Natural killer cell (primary cell): ENCODE measurements at regions not wholly inside any gene's neighbourhood (a gene's known extent, or its start where the extent isn't known, plus 50 kb on each side); places are given as distances from the start of the nearest gene placed in this dataset.

Source experiments
- ATAC-seq, 3 donors: fragments of 150-1000 bp in 2 of 3; fragments of 200-7000 bp in 1 of 3; cut with Tn5 transposase; 1 replicate in 1 of 3; 2 replicates in 2 of 3; pipeline ENCODE4 v1.10.0; 2021; ENCODE audit warnings: mild to moderate bottlenecking in 2 of 3, moderate library complexity in 2 of 3
- DNase-seq, 2 donors: peaks; one replicate each; pipeline versions ENCODE4 v3.0.0 to v3.0.0-alpha.2; 2013 to 2021; ENCODE audit warnings: mixed read lengths in 1 of 2
- H3K27ac ChIP-seq: one replicate; pipeline ENCODE4 v1.5.1; 2013; ENCODE audit warnings: mild to moderate bottlenecking, low read length
- H3K27me3 ChIP-seq: one replicate; pipeline ENCODE4 v1.6.1; 2013; ENCODE audit warnings: low read length; ENCODE audit not compliant: control insufficient read depth, insufficient read depth
- H3K36me3 ChIP-seq: one replicate; pipeline ENCODE4 v1.6.1; 2013; ENCODE audit warnings: low read length; ENCODE audit not compliant: control insufficient read depth, insufficient read depth
- H3K4me1 ChIP-seq: one replicate; pipeline ENCODE4 v1.6.1; 2013; ENCODE audit warnings: low read length; ENCODE audit not compliant: control insufficient read depth, insufficient read depth
- H3K4me3 ChIP-seq: one replicate; pipeline ENCODE4 v1.5.1; 2013; ENCODE audit warnings: low read length
- H3K9me3 ChIP-seq: one replicate; pipeline ENCODE4 v1.6.1; 2013; ENCODE audit warnings: low read length; ENCODE audit not compliant: control insufficient read depth, insufficient read depth
- H3K27ac Mint-ChIP-seq, 2 donors: one replicate each; pipeline ENCODE4 v1.8.0; 2022; ENCODE audit warnings: mild to moderate bottlenecking in 2 of 2, mixed read lengths in 2 of 2, moderate library complexity in 1 of 2
- H3K27me3 Mint-ChIP-seq, 2 donors: one replicate each; pipeline ENCODE4 v1.8.0; 2022; ENCODE audit warnings: low read depth in 2 of 2, mixed read lengths in 2 of 2
- H3K36me3 Mint-ChIP-seq: one replicate; pipeline ENCODE4 v1.8.0; 2022; ENCODE audit warnings: mixed read lengths
- H3K4me1 Mint-ChIP-seq, 2 donors: one replicate each; pipeline ENCODE4 v1.8.0; 2022; ENCODE audit warnings: mixed read lengths in 2 of 2
- H3K4me3 Mint-ChIP-seq: one replicate; pipeline ENCODE4 v1.8.0; 2022; ENCODE audit warnings: mild to moderate bottlenecking, moderate library complexity, mixed read lengths
- H3K9me3 Mint-ChIP-seq, 2 donors: one replicate each; pipeline ENCODE4 v1.8.0; 2022; ENCODE audit warnings: mixed read lengths in 2 of 2
- WGBS: methylation state at CpG from one replicate; pipeline ENCODE4 v1.1.7; 2013; ENCODE audit warnings: missing lambda C conversion rate; ENCODE audit not compliant: insufficient coverage; 5-methylcytosine and 5-hydroxymethylcytosine counted together
- intact Hi-C: fragments of 100-400 bp; cut with micrococcal nuclease; formaldehyde crosslinking; loops from one replicate; pipeline ENCODE4 v1.14.2; 2022
- TF ChIP-seq, protein P1 (sequence below): fragments of 200-600 bp; IDR thresholded peaks from one replicate; pipeline ENCODE4 v1.8.0; 2022; ENCODE audit warnings: antibody characterized with exemption

DNA sequence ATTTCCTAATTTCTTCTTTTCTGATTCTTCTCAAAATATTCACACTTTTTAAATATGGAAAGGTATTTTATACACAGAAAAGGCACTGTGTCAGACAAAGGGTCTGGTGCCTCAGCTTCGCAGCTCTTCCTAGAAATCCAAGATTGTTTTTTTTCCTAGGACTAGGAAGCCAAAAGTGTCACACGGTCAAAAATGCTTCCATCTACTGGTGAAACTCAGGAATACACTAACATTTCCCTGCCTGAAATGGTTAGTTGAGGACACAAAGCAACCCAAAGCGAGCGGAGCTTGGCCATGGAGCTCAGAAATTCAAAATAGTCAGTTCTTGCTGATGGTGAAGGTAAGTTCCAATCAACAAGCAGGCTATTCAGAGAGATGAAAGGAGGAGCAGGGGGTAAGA is 426.5 kb upstream of the RASGRP1 start:
- Mint-ChIP-seq H3K27me3 (peaks cover 9 to 17% of the 10 kb centered on the region in 2 donors), H3K27ac (no peak overlapping the region), H3K4me3 (no peak overlapping the region), H3K4me1 (no peaks in the 10 kb centered on the region), H3K36me3 (no peaks in the 10 kb centered on the region), H3K9me3 (no peaks in the 10 kb centered on the region)
- no peaks in the 10 kb centered on the region for H3K9me3 ChIP-seq
- 75% methylated on average over 4 of the region's 4 CpGs for WGBS
- H3K27me3 ChIP-seq, result no peaks in the 10 kb centered on the region
- DNase-seq (peak in 1 of 2 donors; percentile 2), ATAC-seq (no peak)
- TF ChIP-seq, protein P1, sequence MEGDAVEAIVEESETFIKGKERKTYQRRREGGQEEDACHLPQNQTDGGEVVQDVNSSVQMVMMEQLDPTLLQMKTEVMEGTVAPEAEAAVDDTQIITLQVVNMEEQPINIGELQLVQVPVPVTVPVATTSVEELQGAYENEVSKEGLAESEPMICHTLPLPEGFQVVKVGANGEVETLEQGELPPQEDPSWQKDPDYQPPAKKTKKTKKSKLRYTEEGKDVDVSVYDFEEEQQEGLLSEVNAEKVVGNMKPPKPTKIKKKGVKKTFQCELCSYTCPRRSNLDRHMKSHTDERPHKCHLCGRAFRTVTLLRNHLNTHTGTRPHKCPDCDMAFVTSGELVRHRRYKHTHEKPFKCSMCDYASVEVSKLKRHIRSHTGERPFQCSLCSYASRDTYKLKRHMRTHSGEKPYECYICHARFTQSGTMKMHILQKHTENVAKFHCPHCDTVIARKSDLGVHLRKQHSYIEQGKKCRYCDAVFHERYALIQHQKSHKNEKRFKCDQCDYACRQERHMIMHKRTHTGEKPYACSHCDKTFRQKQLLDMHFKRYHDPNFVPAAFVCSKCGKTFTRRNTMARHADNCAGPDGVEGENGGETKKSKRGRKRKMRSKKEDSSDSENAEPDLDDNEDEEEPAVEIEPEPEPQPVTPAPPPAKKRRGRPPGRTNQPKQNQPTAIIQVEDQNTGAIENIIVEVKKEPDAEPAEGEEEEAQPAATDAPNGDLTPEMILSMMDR, result no peak
- H3K4me3 ChIP-seq, result no peak overlapping the region
- H3K27ac ChIP-seq, result no peak overlapping the region
- no peaks in the 10 kb centered on the region for H3K36me3 ChIP-seq
- intact Hi-C loops, result no loop called here
- no peaks in the 10 kb centered on the region for H3K4me1 ChIP-seq

DNA sequence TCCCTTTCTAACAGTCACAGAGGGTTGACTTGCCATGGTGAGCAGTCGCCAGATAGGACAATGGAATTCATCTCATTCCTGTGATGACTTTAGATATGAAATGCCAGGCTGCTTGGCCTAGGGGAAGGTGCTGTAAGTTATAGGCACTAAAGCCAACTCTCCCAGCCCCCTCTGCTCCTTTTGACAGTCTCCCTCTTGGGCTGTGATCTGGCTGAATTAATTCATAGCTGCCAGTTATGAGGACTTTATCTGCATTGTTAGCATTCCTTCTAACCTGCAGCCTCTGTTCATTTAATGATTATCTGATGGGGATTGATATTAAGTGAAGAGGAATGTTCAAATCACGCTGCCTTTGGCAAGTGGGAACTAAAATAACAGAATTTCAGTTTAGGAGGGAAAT is 427.1 kb upstream of the RASGRP1 start:
- H3K36me3 Mint-ChIP-seq, result no peaks in the 10 kb centered on the region
- H3K4me1 Mint-ChIP-seq, result no peaks in the 10 kb centered on the region
- H3K27me3 Mint-ChIP-seq, result peaks cover 10 to 19% of the 10 kb centered on the region in 2 donors
- Histone ChIP-seq H3K4me1 (no peaks in the 10 kb centered on the region), H3K9me3 (no peaks in the 10 kb centered on the region), H3K36me3 (no peaks in the 10 kb centered on the region), H3K27me3 (no peaks in the 10 kb centered on the region), H3K27ac (no peak overlapping the region), H3K4me3 (no peak overlapping the region)
- TF ChIP-seq, protein P1, result no peak
- H3K27ac Mint-ChIP-seq, result no peak overlapping the region
- intact Hi-C loops, result no loop called here
- DNase-seq (no peak), ATAC-seq (no peak)
- peaks cover 0 to 1% of the 10 kb centered on the region in 2 donors for H3K9me3 Mint-ChIP-seq
- WGBS, result 94% methylated on average over 2 of the region's 2 CpGs
- H3K4me3 Mint-ChIP-seq, result no peak overlapping the region

DNA sequence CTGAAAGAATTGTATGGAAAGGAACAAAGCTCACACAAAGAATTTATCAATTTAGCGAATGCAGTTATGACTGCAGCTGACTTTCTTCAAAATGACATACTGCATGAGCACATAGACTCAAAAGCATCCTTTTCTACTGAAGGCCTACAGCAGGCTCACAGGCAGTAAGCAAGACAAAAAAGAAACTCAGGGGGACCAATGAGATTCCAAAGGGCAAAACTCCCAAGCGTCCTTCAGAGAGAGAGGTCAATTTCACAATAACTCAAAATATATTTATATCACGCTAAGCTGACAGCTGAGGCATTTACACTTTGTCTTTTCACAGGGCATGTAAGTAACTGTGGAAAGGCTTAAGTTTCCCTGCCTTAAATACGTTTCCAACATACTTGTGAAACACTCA is 427.9 kb upstream of the RASGRP1 start:
- Mint-ChIP-seq H3K27me3 (peaks cover 12 to 19% of the 10 kb centered on the region in 2 donors), H3K4me1 (no peaks in the 10 kb centered on the region), H3K27ac (no peak overlapping the region), H3K4me3 (no peak overlapping the region), H3K9me3 (peaks cover 0 to 3% of the 10 kb centered on the region in 2 donors), H3K36me3 (no peaks in the 10 kb centered on the region)
- H3K4me1 ChIP-seq, result no peaks in the 10 kb centered on the region
- no peaks in the 10 kb centered on the region for H3K27me3 ChIP-seq
- TF ChIP-seq, protein P1, result no peak
- WGBS, result 81% methylated on average over 2 of the region's 4 CpGs
- no peak overlapping the region for H3K27ac ChIP-seq
- ATAC-seq, result no peak
- H3K4me3 ChIP-seq, result no peak overlapping the region
- no peaks in the 10 kb centered on the region for H3K9me3 ChIP-seq
- DNase-seq, result no peak
- intact Hi-C loops, result no loop called here
- no peaks in the 10 kb centered on the region for H3K36me3 ChIP-seq

DNA sequence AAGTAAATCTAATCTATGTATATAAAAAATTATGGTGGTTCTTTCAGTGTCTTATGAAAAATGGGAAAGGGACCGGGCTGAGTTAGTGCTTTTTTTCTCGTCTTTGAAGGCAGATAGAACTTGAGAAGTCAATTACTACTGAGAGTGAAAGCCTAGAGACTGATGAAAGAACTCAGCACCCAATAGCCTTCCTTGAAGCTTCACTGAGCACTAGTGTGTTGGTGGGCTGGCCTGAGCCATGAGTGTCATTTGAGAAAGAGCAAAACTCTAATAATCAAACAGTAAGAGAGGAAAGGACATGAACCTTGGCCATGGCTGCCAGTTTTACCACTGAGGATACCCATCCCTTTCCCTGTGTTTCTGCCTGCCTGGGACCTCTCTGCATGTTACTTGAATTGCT is 428.3 kb upstream of the RASGRP1 start:
- H3K36me3 Mint-ChIP-seq, result no peaks in the 10 kb centered on the region
- ATAC-seq, result no peak

More for the DNA sequence above, 428.3 kb upstream of the RASGRP1 start:
- Histone ChIP-seq H3K27ac (no peak overlapping the region), H3K27me3 (no peaks in the 10 kb centered on the region), H3K9me3 (no peaks in the 10 kb centered on the region), H3K4me1 (no peaks in the 10 kb centered on the region), H3K4me3 (no peak overlapping the region), H3K36me3 (no peaks in the 10 kb centered on the region)
- intact Hi-C loops, result no loop called here
- no peaks in the 10 kb centered on the region for H3K4me1 Mint-ChIP-seq
- H3K9me3 Mint-ChIP-seq, result peaks cover 0 to 3% of the 10 kb centered on the region in 2 donors
- TF ChIP-seq, protein P1, result no peak
- no peak for DNase-seq
- H3K27me3 Mint-ChIP-seq, result peaks cover 12 to 19% of the 10 kb centered on the region in 2 donors
- no peak overlapping the region for H3K27ac Mint-ChIP-seq
- 93% methylated on average over 2 of the region's 2 CpGs for WGBS
- H3K4me3 Mint-ChIP-seq, result no peak overlapping the region
